Esophagus muscularis mucosa (tissue), 4 donors: ENCODE measurements at regions not wholly inside any gene's neighbourhood (a gene's known extent, or its start where the extent isn't known, plus 50 kb on each side); places are given as distances from the start of the nearest gene placed in this dataset.

Experiments
- DNase-seq: peaks from one replicate; pipeline ENCODE4 v3.0.0-alpha.2; 2017; ENCODE audit errors: extremely low spot score
- H3K27ac ChIP-seq, 4 donors: fragments of 200-600 bp; sonication (generic); replicated peaks in 1 of 4; 1 replicate in 3 of 4; 2 replicates in 1 of 4; pipeline ENCODE4 v1.5.1; 2016 to 2019; ENCODE audit warnings: mild to moderate bottlenecking in 1 of 4
- H3K27me3 ChIP-seq, 4 donors: fragments of 200-600 bp; sonication (generic); one replicate each; pipeline versions ENCODE4 v1.5.1 to v1.6.0; 2016 to 2019
- H3K36me3 ChIP-seq, 4 donors: fragments of 200-600 bp; sonication (generic); one replicate each; pipeline ENCODE4 v1.5.1; 2016 to 2019
- H3K4me1 ChIP-seq, 4 donors: fragments of 200-600 bp; sonication (generic); one replicate each; pipeline ENCODE4 v1.5.1; 2016 to 2019
- H3K4me3 ChIP-seq, 4 donors: fragments of 200-600 bp; sonication (generic); 1 replicate in 2 of 4; 2 replicates in 2 of 4; pipeline ENCODE4 v1.5.1; 2016 to 2019; ENCODE audit warnings: mild to moderate bottlenecking in 4 of 4, moderate library complexity in 1 of 4
- H3K9me3 ChIP-seq, 4 donors: fragments of 200-600 bp; sonication (generic); 1 replicate in 3 of 4; 2 replicates in 1 of 4; pipeline ENCODE4 v1.5.1; 2016 to 2019
- CTCF ChIP-seq, 3 experiments: fragments of 200-600 bp in 2 of 3; fragments of 450-650 bp in 1 of 3; sonication (generic) in 2 of 3; IDR thresholded peaks; one replicate each; pipeline ENCODE4 v1.5.1; 2017 to 2019; ENCODE audit warnings: antibody characterized with exemption in 3 of 3, mild to moderate bottlenecking in 2 of 3, moderate library complexity in 1 of 3
- EP300 ChIP-seq: sonication (generic); formaldehyde crosslinking; IDR thresholded peaks from one replicate; pipeline ENCODE4 v1.6.1; 2017; ENCODE audit warnings: antibody characterized with exemption
- POLR2A ChIP-seq: fragments of 450-650 bp; IDR thresholded peaks from one replicate; pipeline ENCODE4 v1.6.1; 2017; ENCODE audit warnings: antibody characterized with exemption, moderate library complexity, mild to moderate bottlenecking, low read depth
- POLR2AphosphoS5 ChIP-seq, 2 donors: sonication (generic); formaldehyde crosslinking; IDR thresholded peaks; one replicate each; pipeline ENCODE4 v1.6.1; 2017; ENCODE audit warnings: antibody characterized with exemption in 2 of 2
- WGBS: methylation state at CpG from one replicate; pipeline ENCODE4 v1.1.5; 2018; 5-methylcytosine and 5-hydroxymethylcytosine counted together
- intact Hi-C: fragments of 100-400 bp; cut with DNase I; formaldehyde crosslinking; loops from one replicate; pipeline ENCODE4 v1.15.1; 2023

GRCh38 chr13:78443839-78444238, 159.5 kb downstream of the POU4F1 start:
- Histone ChIP-seq H3K9me3 (no peaks in the 10 kb centered on the region), H3K4me3 (no peak overlapping the region), H3K36me3 (no peaks in the 10 kb centered on the region), H3K27me3 (no peaks in the 10 kb centered on the region), H3K27ac (no peak overlapping the region), H3K4me1 (no peaks in the 10 kb centered on the region)
- 89% methylated on average over 4 of the region's 4 CpGs for WGBS
- no peak for DNase-seq
- intact Hi-C loops, result no loop called here
- no peak for TF ChIP-seq POLR2AphosphoS5 (IDR thresholded peaks at IDR 0.05)
- TF ChIP-seq EP300, result no peak
- no peak for TF ChIP-seq POLR2A
- TF ChIP-seq CTCF (IDR thresholded peaks at IDR 0.05), result no peak

GRCh38 chr13:78437781-78438180, 165.6 kb downstream of the POU4F1 start:
- no peak overlapping the region for H3K27ac ChIP-seq
- H3K9me3 ChIP-seq, result no peaks in the 10 kb centered on the region
- no peaks in the 10 kb centered on the region for H3K27me3 ChIP-seq
- no peaks in the 10 kb centered on the region for H3K4me1 ChIP-seq
- H3K4me3 ChIP-seq, result no peak overlapping the region
- no peak for DNase-seq
- TF ChIP-seq EP300 (no peak), CTCF (IDR thresholded peaks at IDR 0.05) (no peak)
- 79% methylated on average over 4 of the region's 4 CpGs for WGBS
- no peaks in the 10 kb centered on the region for H3K36me3 ChIP-seq
- intact Hi-C loops, result no loop called here

GRCh38 chr13:78436311-78436710, 167.0 kb downstream of the POU4F1 start:
- TF ChIP-seq EP300, result no peak
- no peak for TF ChIP-seq POLR2A
- no peak for TF ChIP-seq CTCF (IDR thresholded peaks at IDR 0.05)
- no peaks in the 10 kb centered on the region for H3K27me3 ChIP-seq
- WGBS, result 86% methylated on average over 3 of the region's 3 CpGs
- no peaks in the 10 kb centered on the region for H3K9me3 ChIP-seq
- H3K36me3 ChIP-seq, result no peaks in the 10 kb centered on the region
- H3K27ac ChIP-seq, result no peak overlapping the region
- H3K4me3 ChIP-seq, result no peak overlapping the region
- no peaks in the 10 kb centered on the region for H3K4me1 ChIP-seq
- no peak for DNase-seq
- intact Hi-C loops, result no loop called here

- intact Hi-C loops, result no loop called here
- 41% methylated on average over 1 of the region's 1 CpG for WGBS
- H3K4me3 ChIP-seq, result no peak overlapping the region
- no peak for DNase-seq
- H3K9me3 ChIP-seq, result no peaks in the 10 kb centered on the region
- H3K36me3 ChIP-seq, result no peaks in the 10 kb centered on the region
- no peak for TF ChIP-seq POLR2A
- TF ChIP-seq EP300, result no peak
- TF ChIP-seq CTCF (IDR thresholded peaks at IDR 0.05), result no peak
- no peak for TF ChIP-seq POLR2AphosphoS5 (IDR thresholded peaks at IDR 0.05)
- no peak overlapping the region for H3K27ac ChIP-seq
- H3K27me3 ChIP-seq, result no peaks in the 10 kb centered on the region
- H3K4me1 ChIP-seq, result no peaks in the 10 kb centered on the region
Observed at GRCh38 chr13:78431328-78431727, 172.0 kb downstream of the POU4F1 start.

GRCh38 chr13:78430811-78431210, 172.5 kb downstream of the POU4F1 start:
- Histone ChIP-seq H3K27ac (no peak overlapping the region), H3K4me1 (no peaks in the 10 kb centered on the region), H3K9me3 (no peaks in the 10 kb centered on the region), H3K27me3 (no peaks in the 10 kb centered on the region), H3K36me3 (no peaks in the 10 kb centered on the region), H3K4me3 (no peak overlapping the region)
- TF ChIP-seq EP300, result no peak
- no peak for DNase-seq
- intact Hi-C loops, result no loop called here
- WGBS, result 70% methylated on average over 1 of the region's 1 CpG
